Adrenal gland (tissue), 9 donors: ENCODE measurements at regions not wholly inside any gene's neighbourhood (a gene's known extent, or its start where the extent isn't known, plus 50 kb on each side); places are given as distances from the start of the nearest gene placed in this dataset.

ENCODE experiments used
- DNase-seq, 7 donors: peaks; one replicate each; pipeline ENCODE4 v3.0.0-alpha.2; 2019 to 2020
- H3K27ac ChIP-seq, 5 donors: fragments of 200-600 bp; sonication (generic) in 4 of 5; 1 replicate in 3 of 5; 2 replicates in 2 of 5; pipeline versions ENCODE4 v1.5.1 to v1.8.0; 2016 to 2020; ENCODE audit warnings: mild to moderate bottlenecking in 1 of 5
- H3K27me3 ChIP-seq: fragments of 200-600 bp; 2 replicates; pipeline ENCODE4 v1.8.0; 2021
- H3K36me3 ChIP-seq, 2 donors: fragments of 200-600 bp; replicated peaks in 1 of 2; 1 replicate in 1 of 2; 2 replicates in 1 of 2; pipeline versions ENCODE4 v1.5.1 to v1.8.0; 2018 to 2022
- H3K4me1 ChIP-seq, 2 donors: fragments of 200-600 bp; replicated peaks in 1 of 2; 1 replicate in 1 of 2; 2 replicates in 1 of 2; pipeline versions ENCODE4 v1.5.1 to v1.8.0; 2018 to 2021
- H3K4me3 ChIP-seq, 4 donors: fragments of 200-600 bp; sonication (generic) in 3 of 4; one replicate each; pipeline ENCODE4 v1.5.1; 2016 to 2018
- H3K9me3 ChIP-seq, 3 donors: fragments of 200-600 bp; sonication (generic) in 1 of 3; replicated peaks in 1 of 3; 1 replicate in 2 of 3; 2 replicates in 1 of 3; pipeline versions ENCODE4 v1.5.1 to v1.8.0; 2016 to 2021
- CTCF ChIP-seq, 6 experiments: fragments of 450-650 bp in 4 of 6; fragments of 200-600 bp in 2 of 6; sonication (generic) in 1 of 6; IDR thresholded peaks; 1 replicate in 5 of 6; 2 replicates in 1 of 6; pipeline versions ENCODE4 v1.5.1 to v1.8.0; 2016 to 2021; ENCODE audit warnings: antibody characterized with exemption in 6 of 6, mild to moderate bottlenecking in 2 of 6, moderate library complexity in 1 of 6
- POLR2A ChIP-seq, 2 donors: fragments of 450-650 bp; IDR thresholded peaks; one replicate each; pipeline ENCODE4 v1.6.1; 2017; ENCODE audit warnings: antibody characterized with exemption in 2 of 2, mild to moderate bottlenecking in 2 of 2, moderate library complexity in 1 of 2
- WGBS, 4 donors: extraction: QIAGEN DNeasy Blood & Tissue Kit in 2 of 4; methylation state at CpG; one replicate each; pipeline versions ENCODE4 v1.1.5 to v1.1.7; 2013 to 2017; 5-methylcytosine and 5-hydroxymethylcytosine counted together
- intact Hi-C, 2 donors: fragments of 100-400 bp; cut with DNase I; formaldehyde crosslinking; loops; one replicate each; pipeline versions ENCODE4 v1.14.1 to v1.15.0; 2022 to 2023
- donor health status: healthy with polysubstance abuse.
- donor health status: Bipolar disorder and iron deficiency.
- donor health status: DM: yes; HTN: yes; CAD: no.
- donor health status: DM: no; HTN: no; CAD: no.
- donor health status: DM: no; HTN: no; CAD: no.

- TF ChIP-seq CTCF (IDR thresholded peaks at IDR 0.05) (no peak), POLR2A (IDR thresholded peaks at IDR 0.05) (no peak)
- H3K36me3 ChIP-seq = no peaks in the 10 kb centered on the region
- WGBS, 4 donors = 73 to 87% (median 81%) methylated on average over 3 of the region's 3 CpGs
- peaks cover 0 to 20% of the 10 kb centered on the region in 2 donors for H3K4me1 ChIP-seq
- no peak overlapping the region for H3K4me3 ChIP-seq
- intact Hi-C loops = no loop called here
- DNase-seq = no peak
- no peaks in the 10 kb centered on the region for H3K27me3 ChIP-seq
- no peak overlapping the region for H3K27ac ChIP-seq
- no peaks in the 10 kb centered on the region for H3K9me3 ChIP-seq
These were observed 464.8 kb upstream of the RGS6 start for GRCh38 chr14:71467361-71467811.

- no peak for TF ChIP-seq POLR2A (IDR thresholded peaks at IDR 0.05)
- TF ChIP-seq CTCF (IDR thresholded peaks at IDR 0.05) = no peak
- WGBS, 4 donors = 83 to 95% (median 89%) methylated on average over 1 of the region's 1 CpG
- Histone ChIP-seq H3K4me1 (peaks cover 0 to 24% of the 10 kb centered on the region in 2 donors), H3K27me3 (no peaks in the 10 kb centered on the region), H3K27ac (no peak overlapping the region), H3K9me3 (no peaks in the 10 kb centered on the region), H3K36me3 (no peaks in the 10 kb centered on the region), H3K4me3 (no peak overlapping the region)
- DNase-seq = no peak
- intact Hi-C loops = no loop called here
These were observed 463.5 kb upstream of the RGS6 start for GRCh38 chr14:71468701-71469100.

- H3K27me3 ChIP-seq = no peaks in the 10 kb centered on the region
- TF ChIP-seq POLR2A (IDR thresholded peaks at IDR 0.05) (no peak), CTCF (IDR thresholded peaks at IDR 0.05) (no peak)
- 85 to 92% (median 90%) methylated on average over 6 of the region's 6 CpGs for WGBS, 4 donors
- H3K27ac ChIP-seq = no peak overlapping the region
- peaks cover 0 to 35% of the 10 kb centered on the region in 2 donors for H3K4me1 ChIP-seq
- H3K36me3 ChIP-seq = no peaks in the 10 kb centered on the region
- no peaks in the 10 kb centered on the region for H3K9me3 ChIP-seq
- no peak for DNase-seq
- intact Hi-C loops = no loop called here
- H3K4me3 ChIP-seq = no peak overlapping the region
These were observed 462.4 kb upstream of the RGS6 start for GRCh38 chr14:71469643-71470335.

GRCh38 chr14:71471634-71472355 is 460.4 kb upstream of the RGS6 start:
- Histone ChIP-seq H3K4me3 (no peak overlapping the region), H3K27ac (no peak overlapping the region), H3K9me3 (no peaks in the 10 kb centered on the region), H3K36me3 (no peaks in the 10 kb centered on the region), H3K4me1 (peaks cover 0 to 25% of the 10 kb centered on the region in 2 donors), H3K27me3 (no peaks in the 10 kb centered on the region)
- intact Hi-C loops = no loop called here
- TF ChIP-seq POLR2A (IDR thresholded peaks at IDR 0.05) = no peak
- TF ChIP-seq CTCF (IDR thresholded peaks at IDR 0.05) = no peak
- 89 to 92% (median 91%) methylated on average over 6 of the region's 6 CpGs for WGBS, 4 donors
- DNase-seq = no peak
